ENCODE measurements at regions not wholly inside any gene's neighbourhood (a gene's known extent, or its start where the extent isn't known, plus 50 kb on each side); places are given as distances from the start of the nearest gene placed in this dataset.

GRCh38 chr11:71145368-71145767 is 107.0 kb downstream of the SHANK2 start:
- TF ChIP-seq CTCF (IDR thresholded peaks at IDR 0.05) (no peak), EZH2phosphoT487 (IDR thresholded peaks at IDR 0.05) (no peak)
